ENCODE measurements at regions not wholly inside any gene's neighbourhood (a gene's known extent, or its start where the extent isn't known, plus 50 kb on each side); places are given as distances from the start of the nearest gene placed in this dataset.
A peak's percentile ranks its signal among the peaks of the same experiment; 100 is the strongest.

GRCh38 chr15:98530570-98530969, 117.8 kb upstream of the IGF1R start:
- no peaks in the 10 kb centered on the region for H3K27me3 ChIP-seq
- no peak for DNase-seq (ENCODE audit: low spot score in 2 of 2)

GRCh38 chr15:98532063-98532462, 116.3 kb upstream of the IGF1R start:
- intact Hi-C loops (cut with DNase I; ENCODE audit: low total_unique reads) = no loop called here
- no peaks in the 10 kb centered on the region for H3K9me3 ChIP-seq
- H3K27ac ChIP-seq = no peak overlapping the region
- DNase-seq (ENCODE audit: low spot score in 2 of 2) = no peak
- TF ChIP-seq POLR2A (IDR thresholded peaks at IDR 0.05) = no peak
- no peak for TF ChIP-seq POLR2AphosphoS5 (IDR thresholded peaks at IDR 0.05)
- no peak for TF ChIP-seq CTCF (IDR thresholded peaks at IDR 0.05)
- no peaks in the 10 kb centered on the region for H3K27me3 ChIP-seq
- H3K4me3 ChIP-seq = no peak overlapping the region
- H3K36me3 ChIP-seq = no peaks in the 10 kb centered on the region
- H3K4me1 ChIP-seq = no peaks in the 10 kb centered on the region

More at GRCh38 chr15:98530570-98530969, 117.8 kb upstream of the IGF1R start:
- Histone ChIP-seq H3K27ac (no peak overlapping the region), H3K9me3 (no peaks in the 10 kb centered on the region), H3K4me3 (no peak overlapping the region), H3K36me3 (no peaks in the 10 kb centered on the region), H3K4me1 (no peaks in the 10 kb centered on the region)
- intact Hi-C loops (cut with DNase I; ENCODE audit: low total_unique reads) = no loop called here
- TF ChIP-seq POLR2AphosphoS5 (IDR thresholded peaks at IDR 0.05) = no peak

GRCh38 chr15:98536976-98537375, 111.4 kb upstream of the IGF1R start:
- no peak for DNase-seq (ENCODE audit: low spot score in 2 of 2)
- TF ChIP-seq CTCF (IDR thresholded peaks at IDR 0.05) = no peak
- TF ChIP-seq POLR2AphosphoS5 (IDR thresholded peaks at IDR 0.05) = no peak
- TF ChIP-seq POLR2A (IDR thresholded peaks at IDR 0.05) = no peak
- intact Hi-C loops (cut with DNase I; ENCODE audit: low total_unique reads) = no loop called here
- Histone ChIP-seq H3K4me3 (no peak overlapping the region), H3K27me3 (no peaks in the 10 kb centered on the region), H3K27ac (no peak overlapping the region), H3K4me1 (no peaks in the 10 kb centered on the region), H3K9me3 (no peaks in the 10 kb centered on the region), H3K36me3 (no peaks in the 10 kb centered on the region)

- TF ChIP-seq POLR2AphosphoS5 (IDR thresholded peaks at IDR 0.05) = no peak
- TF ChIP-seq CTCF (IDR thresholded peaks at IDR 0.05) = no peak
- TF ChIP-seq POLR2A (IDR thresholded peaks at IDR 0.05) = no peak
- Histone ChIP-seq H3K9me3 (no peaks in the 10 kb centered on the region), H3K36me3 (no peaks in the 10 kb centered on the region), H3K27ac (no peak overlapping the region), H3K4me1 (no peaks in the 10 kb centered on the region), H3K27me3 (no peaks in the 10 kb centered on the region), H3K4me3 (no peak overlapping the region)
- peak in 1 of 2 donors; percentile 38 for DNase-seq (ENCODE audit: low spot score in 2 of 2)
- intact Hi-C loops (cut with DNase I; ENCODE audit: low total_unique reads) = no loop called here
These were observed 110.8 kb upstream of the IGF1R start for GRCh38 chr15:98537516-98538060.

GRCh38 chr15:98541519-98541918, 106.8 kb upstream of the IGF1R start:
- no peak for DNase-seq (ENCODE audit: low spot score in 2 of 2)
- TF ChIP-seq CTCF (IDR thresholded peaks at IDR 0.05) (no peak), POLR2AphosphoS5 (IDR thresholded peaks at IDR 0.05) (no peak), POLR2A (IDR thresholded peaks at IDR 0.05) (no peak)
- no peaks in the 10 kb centered on the region for H3K27me3 ChIP-seq

GRCh38 chr15:98543237-98543636, 105.1 kb upstream of the IGF1R start:
- no peaks in the 10 kb centered on the region for H3K36me3 ChIP-seq
- no peaks in the 10 kb centered on the region for H3K27me3 ChIP-seq
- no peaks in the 10 kb centered on the region for H3K9me3 ChIP-seq
- H3K27ac ChIP-seq = no peak overlapping the region
- no peak overlapping the region for H3K4me3 ChIP-seq
- DNase-seq (ENCODE audit: low spot score in 2 of 2) = no peak
- no peaks in the 10 kb centered on the region for H3K4me1 ChIP-seq
- TF ChIP-seq POLR2A (IDR thresholded peaks at IDR 0.05) (no peak), CTCF (IDR thresholded peaks at IDR 0.05) (no peak), POLR2AphosphoS5 (IDR thresholded peaks at IDR 0.05) (no peak)
- intact Hi-C loops (cut with DNase I; ENCODE audit: low total_unique reads) = no loop called here

More at GRCh38 chr15:98541519-98541918, 106.8 kb upstream of the IGF1R start:
- intact Hi-C loops (cut with DNase I; ENCODE audit: low total_unique reads) = no loop called here
- Histone ChIP-seq H3K9me3 (no peaks in the 10 kb centered on the region), H3K4me3 (no peak overlapping the region), H3K4me1 (no peaks in the 10 kb centered on the region), H3K36me3 (no peaks in the 10 kb centered on the region), H3K27ac (no peak overlapping the region)
